ENCODE measurements at regions not wholly inside any gene's neighbourhood (a gene's known extent, or its start where the extent isn't known, plus 50 kb on each side); places are given as distances from the start of the nearest gene placed in this dataset.

GRCh38 chr5:37983463-37983862 is 143.6 kb upstream of the GDNF start:
- Histone ChIP-seq H2AK5ac (ENCODE audit: low read depth, low read length) (no peak overlapping the region), H3K56ac (ENCODE audit: extremely low read depth, insufficient read depth, low read length) (no peak overlapping the region), H2BK5ac (ENCODE audit: low read depth, low read length, poor library complexity, severe bottlenecking) (no peak overlapping the region), H3K4me3 (ENCODE audit: insufficient read depth, low read depth, low read length) (no peak overlapping the region), H3K79me1 (ENCODE audit: low read depth in 1 of 2, low read length in 2 of 2) (no peaks in the 10 kb centered on the region), H3K23ac (ENCODE audit: low read depth, low read length) (no peak overlapping the region), H3K9ac (ENCODE audit: low read depth, low read length) (no peak overlapping the region), H2AK9ac (replicated peaks; ENCODE audit: low read depth, low read length, poor library complexity) (no peak overlapping the region), H2BK20ac (ENCODE audit: low read depth, low read length) (no peak overlapping the region), H3K4me1 (ENCODE audit: control insufficient read depth, insufficient read depth, low read length) (no peaks in the 10 kb centered on the region), H3K9me1 (ENCODE audit: insufficient read depth, low read length) (no peaks in the 10 kb centered on the region), H3K36me3 (ENCODE audit: control insufficient read depth, insufficient read depth, low read length) (no peaks in the 10 kb centered on the region), H4K8ac (ENCODE audit: low read depth in 2 of 2, low read length in 2 of 2) (no peak overlapping the region), H3K18ac (ENCODE audit: low read depth, low read length) (no peak overlapping the region), H3K27ac (ENCODE audit: insufficient read depth, low read length) (no peak overlapping the region), H3K4me2 (ENCODE audit: low read depth, low read length) (no peak overlapping the region), H4K20me1 (ENCODE audit: insufficient read depth, low read length) (no peaks in the 10 kb centered on the region), H2AFZ (replicated peaks; ENCODE audit: low read length, poor library complexity) (no peak overlapping the region), H3K4ac (ENCODE audit: low read depth, low read length) (no peak overlapping the region), H3K14ac (replicated peaks; ENCODE audit: low read depth, low read length) (no peak overlapping the region), H2BK120ac (ENCODE audit: low read depth, low read length) (no peak overlapping the region), H3K27me3 (ENCODE audit: control insufficient read depth, insufficient read depth, low read length) (no peaks in the 10 kb centered on the region; the same call in 1 of the 2 replicates), H2BK15ac (ENCODE audit: low read depth, low read length) (no peak overlapping the region), H4K91ac (ENCODE audit: insufficient read depth, low read depth, low read length) (no peak overlapping the region), H3K9me3 (ENCODE audit: control insufficient read depth, insufficient read depth, low read length) (no peaks in the 10 kb centered on the region), H4K5ac (ENCODE audit: low read depth, low read length) (no peak overlapping the region)
- TF ChIP-seq CEBPB (IDR thresholded peaks at IDR 0.05; ENCODE audit: low read depth, low read length) (no peak), FOS (IDR thresholded peaks at IDR 0.05; ENCODE audit: low read depth, low read length) (no peak), MXI1 (IDR thresholded peaks at IDR 0.05; ENCODE audit: borderline replicate concordance, low read depth, low read length) (no peak), NFE2L2 (IDR thresholded peaks at IDR 0.05; ENCODE audit: low read depth, low read length) (no peak), MAZ (IDR thresholded peaks at IDR 0.05; ENCODE audit: borderline replicate concordance, low read depth, low read length) (no peak), SMC3 (IDR thresholded peaks at IDR 0.05; ENCODE audit: low read depth, low read length) (no peak), RAD21 (IDR thresholded peaks at IDR 0.05; ENCODE audit: low read length) (no peak), RFX5 (IDR thresholded peaks at IDR 0.05; ENCODE audit: low read depth, low read length) (no peak), RCOR1 (IDR thresholded peaks at IDR 0.05; ENCODE audit: insufficient replicate concordance, low read length) (no peak), POLR2A (IDR thresholded peaks at IDR 0.05; ENCODE audit: low read depth, low read length) (no peak), MAFK (IDR thresholded peaks at IDR 0.05; ENCODE audit: low read depth, low read length) (no peak), CHD1 (IDR thresholded peaks at IDR 0.05; ENCODE audit: low read depth, low read length) (no peak), BHLHE40 (IDR thresholded peaks at IDR 0.05; ENCODE audit: low read depth, low read length) (no peak)
- TF ChIP-seq, protein P1, sequence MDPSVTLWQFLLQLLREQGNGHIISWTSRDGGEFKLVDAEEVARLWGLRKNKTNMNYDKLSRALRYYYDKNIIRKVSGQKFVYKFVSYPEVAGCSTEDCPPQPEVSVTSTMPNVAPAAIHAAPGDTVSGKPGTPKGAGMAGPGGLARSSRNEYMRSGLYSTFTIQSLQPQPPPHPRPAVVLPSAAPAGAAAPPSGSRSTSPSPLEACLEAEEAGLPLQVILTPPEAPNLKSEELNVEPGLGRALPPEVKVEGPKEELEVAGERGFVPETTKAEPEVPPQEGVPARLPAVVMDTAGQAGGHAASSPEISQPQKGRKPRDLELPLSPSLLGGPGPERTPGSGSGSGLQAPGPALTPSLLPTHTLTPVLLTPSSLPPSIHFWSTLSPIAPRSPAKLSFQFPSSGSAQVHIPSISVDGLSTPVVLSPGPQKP (IDR thresholded peaks at IDR 0.05; ENCODE audit: borderline replicate concordance, low read depth, low read length) = no peak
- TF ChIP-seq, protein P2, sequence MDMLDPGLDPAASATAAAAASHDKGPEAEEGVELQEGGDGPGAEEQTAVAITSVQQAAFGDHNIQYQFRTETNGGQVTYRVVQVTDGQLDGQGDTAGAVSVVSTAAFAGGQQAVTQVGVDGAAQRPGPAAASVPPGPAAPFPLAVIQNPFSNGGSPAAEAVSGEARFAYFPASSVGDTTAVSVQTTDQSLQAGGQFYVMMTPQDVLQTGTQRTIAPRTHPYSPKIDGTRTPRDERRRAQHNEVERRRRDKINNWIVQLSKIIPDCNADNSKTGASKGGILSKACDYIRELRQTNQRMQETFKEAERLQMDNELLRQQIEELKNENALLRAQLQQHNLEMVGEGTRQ (IDR thresholded peaks at IDR 0.05; ENCODE audit: low read depth, low read length) = no peak
- TF ChIP-seq, protein P3, sequence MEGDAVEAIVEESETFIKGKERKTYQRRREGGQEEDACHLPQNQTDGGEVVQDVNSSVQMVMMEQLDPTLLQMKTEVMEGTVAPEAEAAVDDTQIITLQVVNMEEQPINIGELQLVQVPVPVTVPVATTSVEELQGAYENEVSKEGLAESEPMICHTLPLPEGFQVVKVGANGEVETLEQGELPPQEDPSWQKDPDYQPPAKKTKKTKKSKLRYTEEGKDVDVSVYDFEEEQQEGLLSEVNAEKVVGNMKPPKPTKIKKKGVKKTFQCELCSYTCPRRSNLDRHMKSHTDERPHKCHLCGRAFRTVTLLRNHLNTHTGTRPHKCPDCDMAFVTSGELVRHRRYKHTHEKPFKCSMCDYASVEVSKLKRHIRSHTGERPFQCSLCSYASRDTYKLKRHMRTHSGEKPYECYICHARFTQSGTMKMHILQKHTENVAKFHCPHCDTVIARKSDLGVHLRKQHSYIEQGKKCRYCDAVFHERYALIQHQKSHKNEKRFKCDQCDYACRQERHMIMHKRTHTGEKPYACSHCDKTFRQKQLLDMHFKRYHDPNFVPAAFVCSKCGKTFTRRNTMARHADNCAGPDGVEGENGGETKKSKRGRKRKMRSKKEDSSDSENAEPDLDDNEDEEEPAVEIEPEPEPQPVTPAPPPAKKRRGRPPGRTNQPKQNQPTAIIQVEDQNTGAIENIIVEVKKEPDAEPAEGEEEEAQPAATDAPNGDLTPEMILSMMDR (conservative IDR thresholded peaks at IDR 0.05; ENCODE audit: low read depth, low read length) = no peak
- ChIA-PET CTCF (interaction anchor here (0.5 kb wide), 1 partner anchor 1287 kb away, joined by 3 read pairs; no protein-coding TSS in a partner anchor), POLR2A (ENCODE audit: unreplicated experiment) (no interaction called here)
- no peak for DNase-seq
- in situ Hi-C loops (cut with MboI; ENCODE audit: low sequenced_read_pairs) (no loop called here), dilution Hi-C loops (cut with HindIII; ENCODE audit: low sequenced_read_pairs, unreplicated experiment) (no loop called here), intact Hi-C loops (cut with micrococcal nuclease) (no loop called here)
- no TSS peak for BruUV-seq (replicated peaks)
- no peak for ATAC-seq (ENCODE audit: low read depth)
- WGBS, 2 experiments (ENCODE audit: extremely low coverage in 2 of 2, insufficient read length in 1 of 2) = no CpG with 5 or more reads among the region's 2 CpGs
